ENCODE measurements at regions not wholly inside any gene's neighbourhood (a gene's known extent, or its start where the extent isn't known, plus 50 kb on each side); places are given as distances from the start of the nearest gene placed in this dataset.
"Not testable (repeated sequence)": the region's sequence is repeated elsewhere in the genome, so short reads cannot be mapped to it uniquely, and the experiment has no call there.

- Mint-ChIP-seq H3K27ac (ENCODE audit: unreplicated experiment) (no peak overlapping the region), H3K4me1 (ENCODE audit: low read depth, unreplicated experiment) (no peaks in the 10 kb centered on the region), H3K9me3 (ENCODE audit: low read depth, unreplicated experiment) (peaks cover 3% of the 10 kb centered on the region), H3K4me3 (ENCODE audit: low read depth, unreplicated experiment) (no peak overlapping the region), H3K36me3 (ENCODE audit: insufficient read depth, unreplicated experiment) (no peaks in the 10 kb centered on the region), H3K27me3 (ENCODE audit: unreplicated experiment) (peaks cover 11% of the 10 kb centered on the region)
- CTCF ChIA-PET = interaction anchor here (0.6 kb wide), 1 partner anchor 17 kb away, joined by 3 read pairs; no protein-coding TSS in a partner anchor
- intact Hi-C loops (cut with micrococcal nuclease; ENCODE audit: unreplicated experiment) = no loop called here
- no peak for TF ChIP-seq CTCF (IDR thresholded peaks at IDR 0.05; ENCODE audit: unreplicated experiment)
- DNase-seq = no peak
- no TSS peak for BruUV-seq (replicated peaks)
Measured at GRCh38 chr2:39583213-39583612, 82.5 kb upstream of the TMEM178A start.

- H3K36me3 Mint-ChIP-seq (ENCODE audit: insufficient read depth, unreplicated experiment) = no peaks in the 10 kb centered on the region
- no peak overlapping the region for H3K27ac Mint-ChIP-seq (ENCODE audit: unreplicated experiment)
- H3K9me3 Mint-ChIP-seq (ENCODE audit: low read depth, unreplicated experiment) = peaks cover 3% of the 10 kb centered on the region
- no peak for TF ChIP-seq CTCF (IDR thresholded peaks at IDR 0.05; ENCODE audit: unreplicated experiment)
- BruUV-seq (replicated peaks) = no TSS peak
- peaks cover 6% of the 10 kb centered on the region for H3K27me3 Mint-ChIP-seq (ENCODE audit: unreplicated experiment)
- no peaks in the 10 kb centered on the region for H3K4me1 Mint-ChIP-seq (ENCODE audit: low read depth, unreplicated experiment)
- intact Hi-C loops (cut with micrococcal nuclease; ENCODE audit: unreplicated experiment) = no loop called here
- no peak overlapping the region for H3K4me3 Mint-ChIP-seq (ENCODE audit: low read depth, unreplicated experiment)
- CTCF ChIA-PET = interaction anchor here (0.6 kb wide), 2 partner anchors 16 to 958 kb away, joined by 3 read pairs; no protein-coding TSS in a partner anchor
- DNase-seq = no peak
Measured at GRCh38 chr2:39583781-39584180, 81.9 kb upstream of the TMEM178A start.

- no peak overlapping the region for H3K27ac Mint-ChIP-seq (ENCODE audit: unreplicated experiment)
- no peak for DNase-seq
- intact Hi-C loops (cut with micrococcal nuclease; ENCODE audit: unreplicated experiment) = no loop called here
- no peaks in the 10 kb centered on the region for H3K27me3 Mint-ChIP-seq (ENCODE audit: unreplicated experiment)
- CTCF ChIA-PET = interaction anchor here (0.6 kb wide), 1 partner anchor 958 kb away, joined by 3 read pairs; no protein-coding TSS in a partner anchor
- H3K9me3 Mint-ChIP-seq (ENCODE audit: low read depth, unreplicated experiment) = peaks cover 3% of the 10 kb centered on the region
- no peak overlapping the region for H3K4me3 Mint-ChIP-seq (ENCODE audit: low read depth, unreplicated experiment)
- H3K4me1 Mint-ChIP-seq (ENCODE audit: low read depth, unreplicated experiment) = no peaks in the 10 kb centered on the region
- H3K36me3 Mint-ChIP-seq (ENCODE audit: insufficient read depth, unreplicated experiment) = no peaks in the 10 kb centered on the region
- TF ChIP-seq CTCF (IDR thresholded peaks at IDR 0.05; ENCODE audit: unreplicated experiment) = no peak
- BruUV-seq (replicated peaks) = no TSS peak
Measured at GRCh38 chr2:39584283-39584965, 81.3 kb upstream of the TMEM178A start.

GRCh38 chr2:39585531-39585930 is 80.2 kb upstream of the TMEM178A start:
- H3K36me3 Mint-ChIP-seq (ENCODE audit: insufficient read depth, unreplicated experiment); H3K27ac Mint-ChIP-seq (ENCODE audit: unreplicated experiment); BruUV-seq (replicated peaks); H3K4me3 Mint-ChIP-seq (ENCODE audit: low read depth, unreplicated experiment); H3K4me1 Mint-ChIP-seq (ENCODE audit: low read depth, unreplicated experiment); H3K27me3 Mint-ChIP-seq (ENCODE audit: unreplicated experiment); H3K9me3 Mint-ChIP-seq (ENCODE audit: low read depth, unreplicated experiment); intact Hi-C loops (cut with micrococcal nuclease; ENCODE audit: unreplicated experiment); DNase-seq; CTCF ChIA-PET: not testable (repeated sequence)

- H3K27me3 Mint-ChIP-seq (ENCODE audit: unreplicated experiment) = no peaks in the 10 kb centered on the region
- no peaks in the 10 kb centered on the region for H3K36me3 Mint-ChIP-seq (ENCODE audit: insufficient read depth, unreplicated experiment)
- H3K9me3 Mint-ChIP-seq (ENCODE audit: low read depth, unreplicated experiment) = peaks cover 3% of the 10 kb centered on the region
- no peaks in the 10 kb centered on the region for H3K4me1 Mint-ChIP-seq (ENCODE audit: low read depth, unreplicated experiment)
- H3K4me3 Mint-ChIP-seq (ENCODE audit: low read depth, unreplicated experiment) = no peak overlapping the region
- no TSS peak for BruUV-seq (replicated peaks)
- intact Hi-C loops (cut with micrococcal nuclease; ENCODE audit: unreplicated experiment) = no loop called here
- DNase-seq = no peak
- TF ChIP-seq CTCF (IDR thresholded peaks at IDR 0.05; ENCODE audit: unreplicated experiment) = no peak
- no peak overlapping the region for H3K27ac Mint-ChIP-seq (ENCODE audit: unreplicated experiment)
- CTCF ChIA-PET = no interaction called here
Measured at GRCh38 chr2:39587168-39587567, 78.5 kb upstream of the TMEM178A start.
